SH-SY5Y (cell line): ENCODE measurements at regions not wholly inside any gene's neighbourhood (a gene's known extent, or its start where the extent isn't known, plus 50 kb on each side); places are given as distances from the start of the nearest gene placed in this dataset.

Experiments
- GATA2 ChIP-seq: IDR thresholded peaks from 2 replicates; pipeline ENCODE4 v1.6.1; 2011; ENCODE audit warnings: mild to moderate bottlenecking, low read depth, low read length
- GATA3 ChIP-seq: IDR thresholded peaks from 2 replicates; pipeline ENCODE4 v1.6.1; 2011; ENCODE audit warnings: low read depth, mild to moderate bottlenecking, low read length, moderate library complexity

DNA sequence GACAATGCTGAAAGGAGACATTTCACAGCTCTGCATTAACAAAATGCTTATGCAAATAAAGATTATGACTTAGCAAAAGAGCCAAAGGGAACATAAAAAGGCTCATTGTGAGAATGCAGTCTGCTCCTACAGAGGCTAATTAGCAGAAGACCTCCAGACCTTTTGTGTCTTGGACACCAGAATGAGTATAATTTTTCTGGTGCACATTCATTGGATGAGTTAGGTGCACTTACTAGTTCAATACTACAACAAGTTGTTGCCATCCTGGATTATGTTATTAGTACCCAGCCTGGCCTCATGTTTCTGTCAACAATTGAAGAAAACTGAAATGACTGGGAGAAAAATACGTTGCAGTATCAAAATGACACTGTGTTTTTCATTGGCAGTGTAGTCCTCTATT lies 613.2 kb upstream of the CHORDC1 start:
- no peak for TF ChIP-seq GATA2
- no peak for TF ChIP-seq GATA3
